Head of caudate nucleus (tissue), 42 donors: ENCODE measurements at regions not wholly inside any gene's neighbourhood (a gene's known extent, or its start where the extent isn't known, plus 50 kb on each side); places are given as distances from the start of the nearest gene placed in this dataset.

Experiments
- DNase-seq, 42 donors: peaks; one replicate each; pipeline versions ENCODE4 v3.0.0 to v3.0.0-alpha.2; 2020 to 2021; ENCODE audit warnings: mixed read lengths in 7 of 42
- intact Hi-C: fragments of 100-400 bp; cut with DNase I; formaldehyde crosslinking; loops from one replicate; pipeline ENCODE4 v1.15.0; 2022

GRCh38 chr21:16891821-16892220, 621.0 kb upstream of the CXADR start:
- intact Hi-C loops = no loop called here
- no peak for DNase-seq

DNA sequence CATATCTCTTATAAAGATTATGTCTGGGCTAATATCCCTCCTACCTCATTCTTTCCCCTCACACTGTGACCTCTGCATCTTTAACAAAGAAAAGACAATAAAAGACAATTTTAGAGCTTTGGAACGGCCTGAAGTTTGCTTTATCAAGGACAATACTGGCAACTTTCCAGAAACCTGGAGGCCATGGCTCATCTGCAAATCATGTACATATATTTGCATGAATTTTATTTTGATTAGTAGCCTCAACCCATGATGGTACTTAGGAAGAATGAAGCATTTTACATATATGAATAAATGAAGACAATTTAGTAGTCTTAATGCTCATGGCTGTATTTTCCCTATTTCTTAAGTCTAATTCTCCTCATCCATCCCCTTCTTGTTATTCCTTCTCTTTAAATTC, 612.2 kb upstream of the CXADR start:
- no peak for DNase-seq
- intact Hi-C loops = no loop called here

DNA sequence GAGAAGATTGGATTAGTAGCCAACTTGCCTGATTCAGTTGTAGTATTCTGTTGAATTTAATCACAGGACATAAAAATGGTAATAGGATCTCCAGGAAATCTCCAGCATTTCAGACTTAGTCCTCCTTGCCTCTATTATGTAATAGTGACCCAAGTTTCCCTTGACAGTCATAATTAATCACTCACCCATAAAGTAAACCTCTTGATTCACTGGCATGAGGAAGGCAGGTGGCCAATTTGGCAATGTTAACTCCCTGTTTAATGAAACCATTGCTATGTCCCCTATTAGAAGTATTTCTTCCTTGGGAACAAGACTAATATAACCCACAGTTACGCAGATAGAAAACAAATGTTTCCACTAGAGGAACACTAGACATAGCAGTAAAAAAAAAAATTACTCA, 604.8 kb upstream of the CXADR start:
- DNase-seq = peak in 14 of 42 donors; percentile 3 to 60 (median 22)
- intact Hi-C loops = no loop called here

GRCh38 chr21:16910435-16911165, 602.2 kb upstream of the CXADR start:
- intact Hi-C loops = no loop called here
- DNase-seq = no peak

GRCh38 chr21:16911166-16911607, 601.7 kb upstream of the CXADR start:
- intact Hi-C loops = no loop called here
- DNase-seq = no peak

DNA sequence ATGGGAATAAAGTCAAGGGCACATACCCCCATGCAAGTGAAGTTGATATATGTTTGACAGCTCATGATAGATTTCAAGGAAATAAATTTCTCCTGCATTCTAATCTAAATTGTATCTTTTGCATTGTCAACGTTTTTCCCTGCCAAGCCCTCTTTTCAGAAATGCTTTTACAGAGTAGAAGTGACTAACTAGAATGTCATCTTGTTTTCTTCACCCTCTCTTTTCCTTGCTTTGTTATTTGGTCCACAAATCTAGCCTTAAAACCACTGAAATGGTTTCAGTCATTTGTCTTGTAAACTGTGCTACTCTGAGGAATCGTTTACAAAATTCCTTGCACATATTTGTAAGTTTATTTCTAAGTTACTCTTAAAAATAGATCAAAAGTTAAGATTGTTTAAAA, 600.8 kb upstream of the CXADR start:
- no peak for DNase-seq
- intact Hi-C loops = no loop called here

DNA sequence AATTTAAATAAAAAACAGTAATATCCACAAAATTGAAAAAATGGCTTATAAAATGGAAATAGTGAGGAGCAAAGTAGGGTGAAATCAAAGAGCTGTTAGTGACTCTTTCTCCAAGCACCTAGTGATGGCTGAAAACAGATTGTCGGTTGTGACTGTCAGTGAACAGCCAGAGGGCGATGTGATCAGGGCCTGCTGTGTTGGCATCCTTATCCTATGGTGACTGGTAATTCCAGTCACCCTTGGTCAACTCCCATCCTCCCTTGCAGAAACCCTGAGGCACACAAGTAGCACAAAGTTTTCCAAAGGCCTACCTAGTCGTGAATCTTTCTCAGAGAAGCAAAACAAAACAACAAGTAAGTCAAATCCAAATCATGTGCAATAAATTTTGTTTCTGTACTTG, 599.8 kb upstream of the CXADR start:
- DNase-seq = peak in 1 of 42 donors; percentile 1
- intact Hi-C loops = no loop called here

GRCh38 chr21:16928439-16928838, 584.4 kb upstream of the CXADR start:
- DNase-seq = no peak
- intact Hi-C loops = no loop called here

GRCh38 chr21:16932314-16932713, 580.5 kb upstream of the CXADR start:
- intact Hi-C loops = no loop called here
- no peak for DNase-seq

- intact Hi-C loops = no loop called here
- no peak for DNase-seq
These were observed 570.1 kb upstream of the CXADR start for GRCh38 chr21:16942703-16943102.

DNA sequence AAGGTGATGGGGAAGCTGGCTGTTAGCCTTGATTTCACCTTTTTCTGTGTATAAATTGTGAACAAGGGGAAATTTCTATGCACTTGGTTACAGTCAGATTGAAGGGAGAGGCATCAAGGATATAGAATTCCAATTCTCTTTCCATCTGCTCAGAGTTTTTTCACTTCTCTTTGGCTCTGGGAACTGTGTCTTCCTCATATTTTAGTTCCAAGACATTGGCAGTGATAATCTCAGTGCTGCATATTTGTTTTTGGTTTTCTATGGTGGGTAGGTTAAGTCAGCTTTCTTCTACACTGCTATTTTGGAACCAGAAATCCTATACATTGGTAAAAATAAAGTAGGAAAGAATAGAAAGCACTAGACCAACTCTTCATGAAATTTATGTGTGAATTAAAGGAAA, 569.6 kb upstream of the CXADR start:
- no peak for DNase-seq
- intact Hi-C loops = no loop called here

DNA sequence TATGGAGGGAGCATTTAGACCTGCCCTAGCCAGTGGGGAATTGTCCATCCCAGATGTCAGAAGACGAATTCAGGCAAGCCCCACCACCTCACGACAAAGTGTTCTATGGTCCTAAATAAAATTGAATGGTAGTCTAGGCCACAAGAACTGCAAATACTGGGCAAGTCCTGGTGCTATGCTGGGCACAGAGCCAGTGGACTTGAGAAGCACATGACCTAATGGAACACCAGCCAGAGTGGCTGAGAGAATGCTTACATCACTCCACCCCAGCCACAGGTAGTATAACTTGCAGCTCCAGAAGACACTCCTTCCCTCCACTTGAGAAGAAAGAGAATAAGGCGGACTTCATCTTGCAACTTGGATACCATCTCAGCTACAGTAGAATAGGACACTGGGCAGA, 567.3 kb upstream of the CXADR start:
- intact Hi-C loops = no loop called here
- no peak for DNase-seq

- DNase-seq = no peak
- intact Hi-C loops = no loop called here
These were observed 556.0 kb upstream of the CXADR start for GRCh38 chr21:16956824-16957223.

DNA sequence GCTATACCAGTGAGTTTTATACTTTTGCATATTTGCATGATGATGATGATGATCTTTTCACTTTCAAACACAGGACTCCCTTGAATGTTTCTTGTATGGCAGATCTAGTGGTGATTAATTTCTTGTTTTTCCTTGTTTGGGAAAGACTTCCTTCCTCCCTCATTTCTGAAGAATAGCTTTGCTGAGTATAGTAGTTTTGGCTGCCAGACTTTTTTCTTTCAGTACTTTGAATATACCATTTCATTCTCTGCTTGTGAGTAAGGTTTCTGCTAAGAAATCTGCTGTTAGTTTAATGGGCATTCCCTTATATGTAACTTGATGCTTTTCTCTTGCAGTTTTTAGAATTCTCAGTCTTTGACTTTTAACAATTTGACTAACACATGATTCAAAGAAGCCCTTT, 547.4 kb upstream of the CXADR start:
- intact Hi-C loops = no loop called here
- no peak for DNase-seq

- no peak for DNase-seq
- intact Hi-C loops = no loop called here
These were observed 544.4 kb upstream of the CXADR start for GRCh38 chr21:16968436-16968835.

- DNase-seq = no peak
- intact Hi-C loops = no loop called here
These were observed 543.2 kb upstream of the CXADR start for GRCh38 chr21:16969636-16970035.

GRCh38 chr21:16974060-16974459, 538.8 kb upstream of the CXADR start:
- intact Hi-C loops = no loop called here
- no peak for DNase-seq

- no peak for DNase-seq
- intact Hi-C loops = no loop called here
These were observed 536.6 kb upstream of the CXADR start for GRCh38 chr21:16976193-16976592.

GRCh38 chr21:16978309-16978895, 534.4 kb upstream of the CXADR start:
- intact Hi-C loops = no loop called here
- no peak for DNase-seq

DNA sequence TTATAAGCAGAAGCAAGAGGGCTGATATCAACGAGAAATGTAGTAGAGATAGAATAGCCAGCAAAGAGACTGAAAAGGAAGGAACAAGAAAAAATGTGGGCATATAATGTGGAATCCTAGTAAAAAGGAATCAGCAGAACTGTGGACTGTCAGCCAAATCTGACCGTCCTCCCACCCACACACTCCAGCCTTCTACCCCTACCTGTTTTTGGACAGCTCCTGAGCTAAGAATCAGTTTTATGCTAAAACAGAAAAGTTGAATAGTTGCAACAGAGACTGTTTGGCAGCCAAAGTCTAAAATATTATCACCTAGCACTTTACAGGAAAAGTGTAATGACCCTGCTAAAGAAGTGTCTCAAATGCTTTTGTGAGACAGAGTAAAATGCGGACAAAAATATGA, 533.3 kb upstream of the CXADR start:
- DNase-seq = no peak
- intact Hi-C loops = no loop called here

- intact Hi-C loops = no loop called here
- DNase-seq = no peak
These were observed 529.4 kb upstream of the CXADR start for GRCh38 chr21:16983420-16983819.
